HG03025 (cell line): ENCODE measurements at regions not wholly inside any gene's neighbourhood (a gene's known extent, or its start where the extent isn't known, plus 50 kb on each side); places are given as distances from the start of the nearest gene placed in this dataset.

Source experiments
- ATAC-seq: cut with Tn5 transposase; IDR thresholded peaks from one replicate; pipeline ENCODE4 v1.9.1; 2021; ENCODE audit warnings: mild to moderate bottlenecking, moderate library complexity; ENCODE audit not compliant: unreplicated experiment, low FRiP score

- no peak for ATAC-seq
Observed at GRCh38 chr4:140316799-140317198, 56.6 kb upstream of the SCOC start.

- no peak for ATAC-seq
Observed at GRCh38 chr4:140315970-140316369, 57.5 kb upstream of the SCOC start.

DNA sequence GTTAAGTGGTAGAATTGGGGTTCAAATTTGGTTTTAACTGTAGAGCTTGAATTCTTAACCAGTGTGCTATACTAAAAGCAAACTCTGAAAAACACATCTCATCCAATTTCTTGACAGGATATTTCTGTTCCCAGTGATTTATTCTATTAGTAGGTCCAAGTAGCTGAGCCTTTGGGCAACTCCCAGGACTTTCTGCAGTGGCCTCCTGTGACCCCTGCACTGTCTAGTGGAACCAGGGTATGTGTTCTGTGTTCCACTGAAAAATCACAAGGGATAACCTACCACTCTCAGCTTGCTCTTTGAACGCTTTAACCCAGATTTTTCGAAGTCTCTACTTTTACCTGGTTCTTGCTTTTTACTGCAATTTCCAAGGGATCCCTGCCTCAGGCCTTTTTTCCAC is 58.0 kb upstream of the SCOC start:
- ATAC-seq: no peak

GRCh38 chr4:140315019-140315418 is 58.4 kb upstream of the SCOC start:
- ATAC-seq: no peak

DNA sequence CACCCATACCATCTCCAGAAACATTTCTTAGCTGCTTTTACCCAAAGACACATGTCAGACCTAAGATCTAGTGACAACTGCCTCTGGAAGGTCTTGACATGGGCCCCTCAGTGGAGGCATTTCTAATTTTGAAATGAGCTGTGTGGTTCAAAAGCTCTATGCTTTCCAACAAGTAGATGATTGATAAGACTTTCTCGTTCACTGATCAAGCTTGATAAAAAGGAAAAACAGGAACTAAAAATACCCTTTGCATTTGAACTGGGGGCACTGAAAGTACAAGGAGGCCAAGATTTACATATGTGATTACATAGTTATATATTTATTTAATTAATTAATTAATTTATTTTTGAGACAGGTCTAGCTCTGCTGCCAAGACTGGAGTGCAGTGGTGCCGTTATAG is 61.3 kb upstream of the SCOC start:
- ATAC-seq: no peak

- ATAC-seq: no peak
Observed at GRCh38 chr4:140311257-140311835, 62.1 kb upstream of the SCOC start.

- ATAC-seq: no peak
Observed at GRCh38 chr4:140309124-140309870, 64.1 kb upstream of the SCOC start.

GRCh38 chr4:140308366-140309123 is 64.9 kb upstream of the SCOC start:
- no peak for ATAC-seq

- ATAC-seq: no peak
Observed at GRCh38 chr4:140305053-140305452, 68.4 kb upstream of the SCOC start.

DNA sequence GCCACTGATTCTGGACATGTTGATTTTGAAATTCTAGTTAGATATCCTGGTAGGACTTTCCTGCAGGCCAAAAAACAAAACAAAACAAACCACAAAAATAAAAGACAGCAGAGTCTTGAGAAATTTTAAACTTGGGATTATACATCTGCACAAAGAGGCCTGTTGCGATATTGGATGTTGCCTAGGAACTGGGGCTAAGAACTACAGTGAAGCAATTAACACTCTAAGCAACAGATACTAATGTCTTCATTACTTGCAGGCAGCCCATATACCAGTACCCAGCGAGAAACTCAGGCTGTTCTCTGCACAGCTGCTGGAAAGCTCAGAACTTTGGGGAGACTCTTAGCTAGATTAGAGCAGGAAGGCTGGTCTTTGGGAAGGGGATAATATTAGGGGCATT is 69.1 kb upstream of the SCOC start:
- ATAC-seq: no peak

DNA sequence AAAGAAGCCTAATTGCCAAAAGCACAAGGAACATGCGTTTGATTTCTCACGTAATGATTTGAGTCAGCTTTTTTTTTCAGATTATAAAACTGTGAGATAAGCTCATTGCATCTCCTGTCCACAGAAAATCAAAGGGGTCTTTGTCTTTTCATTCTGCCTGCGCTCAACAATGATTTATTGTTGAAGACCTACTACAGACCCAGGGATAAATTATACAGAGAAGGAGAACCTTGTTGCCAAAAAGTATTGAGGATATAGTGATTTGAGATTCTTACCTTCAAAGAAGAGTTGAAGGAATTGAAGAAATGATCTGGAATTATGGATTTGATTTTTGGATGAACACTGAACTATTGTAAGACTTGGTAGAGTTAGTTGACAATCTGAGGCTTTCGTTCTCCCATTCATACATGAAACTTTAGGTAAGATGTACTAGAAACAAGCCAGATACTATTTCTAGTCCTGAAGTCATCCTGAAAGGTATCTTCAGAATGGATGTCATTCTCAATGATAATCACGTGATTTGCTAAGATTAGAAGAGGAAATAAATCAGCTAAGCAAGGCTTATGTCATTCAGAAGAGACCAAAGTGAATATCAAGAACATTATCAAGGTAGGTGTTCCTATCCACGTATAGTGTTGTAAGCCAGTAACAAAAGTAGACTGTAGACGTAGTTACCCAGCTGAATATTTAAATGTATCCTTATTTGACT is 71.1 kb upstream of the SCOC start:
- no peak for ATAC-seq

DNA sequence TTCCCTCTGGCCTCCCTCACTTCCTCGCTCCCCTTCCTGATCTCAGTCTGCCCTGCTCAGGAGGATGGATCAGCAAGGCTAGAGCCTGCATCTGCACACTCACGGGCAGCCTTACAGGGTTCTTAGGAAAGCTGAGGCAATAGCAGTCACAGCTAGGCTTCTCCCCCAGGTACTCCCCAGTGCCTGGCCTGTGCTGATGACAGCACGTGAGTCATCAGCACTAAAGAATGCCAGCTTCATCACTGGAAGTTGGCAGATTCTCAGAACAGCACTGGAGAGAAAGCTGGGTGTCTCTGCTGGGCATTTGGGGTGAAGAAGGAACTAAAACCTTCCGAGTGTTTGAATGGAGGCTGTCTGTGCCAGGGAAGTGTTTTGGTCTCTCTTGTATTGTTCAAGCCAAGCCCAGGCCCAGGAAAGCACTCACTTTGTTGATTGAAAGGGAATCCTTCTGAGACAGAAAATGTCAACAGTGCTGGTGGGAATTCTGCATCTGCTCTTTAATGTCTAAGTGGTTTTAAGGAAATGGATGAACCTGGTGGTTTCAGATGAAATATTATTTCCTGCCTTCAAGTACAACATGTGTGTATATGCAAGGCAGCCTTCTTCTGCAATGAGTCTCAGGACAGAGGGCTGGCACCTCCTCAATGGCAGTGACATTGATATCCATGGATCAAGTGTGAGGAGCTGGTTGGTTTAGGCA is 73.0 kb upstream of the SCOC start:
- ATAC-seq: no peak

GRCh38 chr4:140298001-140298400 is 75.4 kb upstream of the SCOC start:
- ATAC-seq: no peak

DNA sequence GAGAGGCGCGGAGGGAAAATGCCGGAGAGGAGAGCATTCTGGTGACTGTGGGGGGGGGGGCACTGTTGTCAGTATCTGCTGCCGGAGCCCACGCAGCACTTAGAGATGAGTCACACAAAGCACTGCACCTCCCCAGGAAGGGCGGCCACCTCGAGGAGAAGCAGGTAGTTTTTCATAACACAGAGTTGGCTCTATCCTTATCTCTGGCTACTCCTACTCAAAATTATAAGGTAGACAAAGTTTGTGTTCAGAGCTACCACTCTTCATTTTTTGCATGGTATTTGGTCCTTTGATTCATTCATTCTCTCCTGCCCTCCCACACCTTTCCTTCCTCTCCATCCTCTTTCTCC is 76.2 kb upstream of the SCOC start:
- no peak for ATAC-seq

DNA sequence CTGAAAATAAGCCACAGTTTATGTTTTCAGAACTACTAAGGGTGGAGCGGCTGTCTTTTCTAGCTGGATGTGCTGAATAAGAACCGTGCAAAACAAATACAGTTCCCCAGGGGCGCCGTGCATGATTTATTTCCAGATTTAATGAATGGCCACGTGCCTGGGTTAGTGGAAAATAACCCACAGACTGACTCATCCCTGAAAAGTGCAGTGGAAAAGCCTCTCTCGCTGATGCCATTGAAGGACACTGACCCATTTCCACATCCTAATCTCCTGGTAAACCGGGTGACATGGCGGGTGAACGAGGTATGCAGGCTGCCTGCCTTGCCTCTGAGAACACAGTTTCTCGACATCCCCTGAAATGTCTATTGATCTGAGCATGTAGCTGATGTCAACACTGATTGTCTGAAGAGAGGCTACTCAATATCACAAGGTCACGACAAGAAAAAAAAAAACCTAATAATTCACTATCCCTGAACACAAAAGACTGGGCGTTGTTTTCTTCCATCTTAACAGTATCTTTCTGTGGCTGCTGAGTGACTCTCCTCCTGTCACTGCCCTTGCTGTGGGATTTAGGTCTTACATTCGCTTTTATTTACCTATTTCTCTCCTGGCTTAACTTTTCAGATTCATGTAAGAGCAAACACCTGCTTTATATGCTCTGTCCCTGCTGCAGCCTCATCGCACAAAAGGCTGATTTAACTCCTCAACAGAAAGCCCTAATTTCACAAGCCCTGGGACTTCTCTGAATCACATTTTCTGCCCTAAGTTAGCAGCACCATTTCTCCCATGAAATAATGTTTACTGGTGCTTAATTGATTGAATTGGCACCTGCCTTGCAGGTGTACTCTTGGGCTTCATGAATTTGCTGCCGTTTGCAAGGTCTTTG is 76.9 kb upstream of the SCOC start:
- ATAC-seq: no peak

GRCh38 chr4:140293979-140294378 is 79.5 kb upstream of the SCOC start:
- ATAC-seq: no peak

DNA sequence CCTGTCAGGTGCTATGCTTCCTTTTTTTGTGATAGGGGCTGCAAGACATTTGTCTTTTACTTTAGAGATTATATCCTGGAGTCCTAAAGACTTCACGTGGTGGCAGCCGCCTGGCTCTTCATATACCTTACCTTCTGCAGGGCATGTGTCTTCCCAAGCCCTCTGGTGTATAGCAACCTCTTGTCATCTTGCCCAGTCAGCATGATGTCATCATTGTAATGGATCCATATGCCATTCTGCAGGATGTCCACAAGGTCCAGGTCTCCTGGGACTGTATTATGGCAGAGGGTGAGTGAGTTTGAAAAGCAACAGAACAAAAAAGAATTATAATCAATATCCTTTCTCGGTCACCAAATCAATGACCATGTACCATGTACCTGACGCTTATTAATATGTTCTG is 82.2 kb upstream of the SCOC start:
- ATAC-seq: no peak

DNA sequence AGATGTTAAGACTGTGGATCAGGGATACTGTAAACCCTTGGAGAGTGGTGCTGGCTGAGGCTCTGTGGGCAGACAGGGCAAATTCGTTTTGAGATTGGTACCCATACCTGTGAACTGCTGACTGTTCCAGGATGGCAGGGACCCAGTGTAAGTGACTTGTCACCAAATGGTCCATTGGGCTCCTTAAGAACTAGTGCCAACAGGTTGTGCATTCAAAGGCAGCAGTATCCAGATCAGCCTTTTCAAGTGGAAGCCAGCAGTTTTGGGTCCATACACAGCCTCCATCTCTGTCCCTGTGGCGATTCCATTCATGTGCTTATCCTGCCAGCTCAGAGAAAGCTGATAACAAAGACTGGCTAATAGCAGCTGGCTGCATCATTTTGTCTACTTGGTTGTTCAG is 84.0 kb upstream of the SCOC start:
- ATAC-seq: no peak

- ATAC-seq: no peak
Observed at GRCh38 chr4:140286456-140286855, 87.0 kb upstream of the SCOC start.

- no peak for ATAC-seq
Observed at GRCh38 chr4:140284456-140284855, 89.0 kb upstream of the SCOC start.
